GM10248 (cell line): ENCODE measurements at regions not wholly inside any gene's neighbourhood (a gene's known extent, or its start where the extent isn't known, plus 50 kb on each side); places are given as distances from the start of the nearest gene placed in this dataset.
A peak's percentile ranks its signal among the peaks of the same experiment; 100 is the strongest.

Experiments used
- CTCF ChIA-PET: fragments of 300-600 bp; sonication (Branson Sonifier 250); formaldehyde crosslinking; extraction: SDS; loops from one replicate; lab custom pipeline; 2021; ENCODE audit warnings: antibody characterized with exemption; lab: Yijun Ruan, JAX
- POLR2A ChIA-PET: fragments of 350-650 bp; sonication (Branson Sonifier 250); formaldehyde crosslinking; extraction: SDS; loops from one replicate; lab custom pipeline; 2020; ENCODE audit warnings: antibody characterized with exemption; lab: Yijun Ruan, JAX
- DNase-seq: peaks from one replicate; pipeline ENCODE4 v3.0.0; 2012; ENCODE audit errors: extremely low spot score
- CTCF ChIP-seq: IDR thresholded peaks from 2 replicates; pipeline ENCODE4 v1.5.1; 2012; ENCODE audit warnings: mild to moderate bottlenecking, low read depth; ENCODE audit errors: extremely low read depth, missing control alignments, control extremely low read depth

- DNase-seq = no peak
- POLR2A ChIA-PET = no interaction called here
- TF ChIP-seq CTCF = no peak
- CTCF ChIA-PET = no interaction called here
Measured at GRCh38 chrX:140064993-140065392, 99.7 kb upstream of the CXorf66 start.

GRCh38 chrX:140057001-140057411 lies 91.7 kb upstream of the CXorf66 start:
- ChIA-PET CTCF (interaction anchor here (0.9 to 2.5 kb wide), 5 partner anchors 18 to 85 kb away, joined by 3 to 13 read pairs (median 3); no protein-coding TSS in a partner anchor), POLR2A (no interaction called here)
- DNase-seq = peak; percentile 58
- TF ChIP-seq CTCF = peak; percentile 65

GRCh38 chrX:140053846-140054245 lies 88.5 kb upstream of the CXorf66 start:
- no peak for DNase-seq
- POLR2A ChIA-PET = no interaction called here
- CTCF ChIA-PET = no interaction called here
- TF ChIP-seq CTCF = no peak

- no peak for DNase-seq
- CTCF ChIA-PET = no interaction called here
- peak; percentile 20 for TF ChIP-seq CTCF
- POLR2A ChIA-PET = no interaction called here
Measured at GRCh38 chrX:140050906-140051305, 85.6 kb upstream of the CXorf66 start.

- POLR2A ChIA-PET = no interaction called here
- TF ChIP-seq CTCF = no peak
- DNase-seq = no peak
- CTCF ChIA-PET = no interaction called here
Measured at GRCh38 chrX:140040386-140040785, 75.1 kb upstream of the CXorf66 start.

- POLR2A ChIA-PET = no interaction called here
- no peak for DNase-seq
- CTCF ChIA-PET = interaction anchor here (0.7 kb wide), 1 partner anchor 18 kb away, joined by 5 read pairs; no protein-coding TSS in a partner anchor
- no peak for TF ChIP-seq CTCF
Measured at GRCh38 chrX:140038842-140039241, 73.5 kb upstream of the CXorf66 start.

GRCh38 chrX:140034916-140035315 lies 69.6 kb upstream of the CXorf66 start:
- POLR2A ChIA-PET = no interaction called here
- DNase-seq = no peak
- CTCF ChIA-PET = no interaction called here
- TF ChIP-seq CTCF = no peak
